IPS-20b (cell line): ENCODE measurements at regions not wholly inside any gene's neighbourhood (a gene's known extent, or its start where the extent isn't known, plus 50 kb on each side); places are given as distances from the start of the nearest gene placed in this dataset.

ENCODE experiments used
- H3K27ac ChIP-seq: one replicate; pipeline ENCODE4 v1.5.1; 2013; ENCODE audit warnings: low read length
- H3K27me3 ChIP-seq: 2 replicates; pipeline ENCODE4 v1.6.1; 2013; ENCODE audit warnings: mild to moderate bottlenecking, low read length, inconsistent platforms; ENCODE audit not compliant: insufficient read depth
- H3K36me3 ChIP-seq: 2 replicates; pipeline ENCODE4 v1.6.1; 2013; ENCODE audit warnings: low read depth, mild to moderate bottlenecking, inconsistent platforms, low read length, moderate library complexity; ENCODE audit not compliant: insufficient read depth
- H3K4me1 ChIP-seq: 2 replicates; pipeline ENCODE4 v1.6.1; 2013; ENCODE audit warnings: mild to moderate bottlenecking, control low read depth, inconsistent platforms, low read length, moderate library complexity; ENCODE audit not compliant: insufficient read depth
- H3K4me3 ChIP-seq: 2 replicates; pipeline ENCODE4 v1.5.1; 2013; ENCODE audit warnings: mild to moderate bottlenecking, low read length, inconsistent platforms
- H3K9ac ChIP-seq: 2 replicates; pipeline ENCODE4 v1.6.1; 2013; ENCODE audit warnings: low read depth, mild to moderate bottlenecking, inconsistent platforms, low read length, moderate library complexity
- H3K9me3 ChIP-seq: 2 replicates; pipeline ENCODE4 v1.6.1; 2013; ENCODE audit warnings: mild to moderate bottlenecking, low read depth, low read length, inconsistent platforms; ENCODE audit not compliant: insufficient read depth

GRCh38 chr9:93857528-93857927 is 97.6 kb downstream of the BARX1 start:
- Histone ChIP-seq H3K4me1 (no peaks in the 10 kb centered on the region; the same call in 1 of the 2 replicates), H3K27ac (no peak overlapping the region), H3K4me3 (no peak overlapping the region), H3K9ac (no peak overlapping the region), H3K36me3 (no peaks in the 10 kb centered on the region), H3K27me3 (no peaks in the 10 kb centered on the region), H3K9me3 (no peaks in the 10 kb centered on the region)

- Histone ChIP-seq H3K9ac (no peak overlapping the region), H3K36me3 (no peaks in the 10 kb centered on the region), H3K4me3 (no peak overlapping the region), H3K27me3 (no peaks in the 10 kb centered on the region), H3K4me1 (no peaks in the 10 kb centered on the region; the same call in 1 of the 2 replicates), H3K9me3 (no peaks in the 10 kb centered on the region), H3K27ac (no peak overlapping the region)
Observed at GRCh38 chr9:93852728-93853127, 102.4 kb downstream of the BARX1 start.

- H3K36me3 ChIP-seq = no peaks in the 10 kb centered on the region
- H3K27me3 ChIP-seq = no peaks in the 10 kb centered on the region
- H3K9ac ChIP-seq = no peak overlapping the region
- H3K4me1 ChIP-seq = no peaks in the 10 kb centered on the region
- H3K4me3 ChIP-seq = no peak overlapping the region
- no peaks in the 10 kb centered on the region for H3K9me3 ChIP-seq
- no peak overlapping the region for H3K27ac ChIP-seq
Observed at GRCh38 chr9:93846349-93846748, 108.8 kb downstream of the BARX1 start.

- Histone ChIP-seq H3K27me3 (no peaks in the 10 kb centered on the region), H3K9me3 (no peaks in the 10 kb centered on the region), H3K4me3 (no peak overlapping the region), H3K4me1 (no peaks in the 10 kb centered on the region), H3K9ac (no peak overlapping the region), H3K36me3 (no peaks in the 10 kb centered on the region), H3K27ac (no peak overlapping the region)
Observed at GRCh38 chr9:93843396-93843795, 111.8 kb downstream of the BARX1 start.

- Histone ChIP-seq H3K4me3 (no peak overlapping the region), H3K4me1 (peaks cover 7% of the 10 kb centered on the region; the same call in 1 of the 2 replicates), H3K27me3 (peaks cover 25% of the 10 kb centered on the region), H3K9ac (no peak overlapping the region), H3K27ac (no peak overlapping the region), H3K36me3 (no peaks in the 10 kb centered on the region), H3K9me3 (peaks cover 4% of the 10 kb centered on the region; the same call in 1 of the 2 replicates)
Observed at GRCh38 chr9:93830606-93831005, 124.5 kb downstream of the BARX1 start.

GRCh38 chr9:93830012-93830596 is 125.1 kb downstream of the BARX1 start:
- Histone ChIP-seq H3K9me3 (peaks cover 4% of the 10 kb centered on the region; the same call in 1 of the 2 replicates), H3K4me1 (peaks cover 7% of the 10 kb centered on the region; the same call in 1 of the 2 replicates), H3K4me3 (no peak overlapping the region), H3K36me3 (no peaks in the 10 kb centered on the region), H3K27ac (no peak overlapping the region), H3K9ac (no peak overlapping the region), H3K27me3 (peaks cover 29% of the 10 kb centered on the region)

GRCh38 chr9:93829271-93830011 is 125.7 kb downstream of the BARX1 start:
- H3K36me3 ChIP-seq = no peaks in the 10 kb centered on the region
- H3K27me3 ChIP-seq = peaks cover 34% of the 10 kb centered on the region
- H3K27ac ChIP-seq = no peak overlapping the region

GRCh38 chr9:93828331-93829097 is 126.6 kb downstream of the BARX1 start:
- Histone ChIP-seq H3K4me1 (peaks cover 7% of the 10 kb centered on the region; the same call in 1 of the 2 replicates), H3K36me3 (no peaks in the 10 kb centered on the region)

More at GRCh38 chr9:93829271-93830011, 125.7 kb downstream of the BARX1 start:
- Histone ChIP-seq H3K9ac (no peak overlapping the region), H3K4me1 (peaks cover 7% of the 10 kb centered on the region; the same call in 1 of the 2 replicates), H3K4me3 (no peak overlapping the region), H3K9me3 (peaks cover 4% of the 10 kb centered on the region; the same call in 1 of the 2 replicates)

GRCh38 chr9:93827545-93828330 is 127.4 kb downstream of the BARX1 start:
- Histone ChIP-seq H3K9me3 (no peaks in the 10 kb centered on the region), H3K9ac (no peak overlapping the region), H3K27me3 (peaks cover 34% of the 10 kb centered on the region), H3K4me1 (peaks cover 7% of the 10 kb centered on the region; the same call in 1 of the 2 replicates), H3K27ac (no peak overlapping the region), H3K36me3 (no peaks in the 10 kb centered on the region), H3K4me3 (peak overlapping the region; percentile 70)

More at GRCh38 chr9:93828331-93829097, 126.6 kb downstream of the BARX1 start:
- no peak overlapping the region for H3K9ac ChIP-seq
- peaks cover 34% of the 10 kb centered on the region for H3K27me3 ChIP-seq
- no peak overlapping the region for H3K27ac ChIP-seq
- no peak overlapping the region for H3K4me3 ChIP-seq
- H3K9me3 ChIP-seq = 0 out of 2 replicates have a peak, but pooled peaks cover 3% of the 10 kb centered on the region

GRCh38 chr9:93826905-93827544 is 128.1 kb downstream of the BARX1 start:
- no peaks in the 10 kb centered on the region for H3K36me3 ChIP-seq
- H3K9me3 ChIP-seq = no peaks in the 10 kb centered on the region
- peak overlapping the region; percentile 70; the same call in 1 of the 2 replicates for H3K4me3 ChIP-seq
- H3K4me1 ChIP-seq = peaks cover 7% of the 10 kb centered on the region; the same call in 1 of the 2 replicates
- peaks cover 34% of the 10 kb centered on the region for H3K27me3 ChIP-seq
- H3K27ac ChIP-seq = no peak overlapping the region
- no peak overlapping the region for H3K9ac ChIP-seq
